ENCODE measurements at regions not wholly inside any gene's neighbourhood (a gene's known extent, or its start where the extent isn't known, plus 50 kb on each side); places are given as distances from the start of the nearest gene placed in this dataset.
"Not testable (repeated sequence)": the region's sequence is repeated elsewhere in the genome, so short reads cannot be mapped to it uniquely, and the experiment has no call there.

GRCh38 chr6:72457738-72458137, 164.1 kb upstream of the KCNQ5 start:
- no peak for DNase-seq

GRCh38 chr6:72458521-72458920, 163.3 kb upstream of the KCNQ5 start:
- no peak for DNase-seq

- no peak for DNase-seq
Observed at GRCh38 chr6:72461144-72461543, 160.7 kb upstream of the KCNQ5 start.

DNA sequence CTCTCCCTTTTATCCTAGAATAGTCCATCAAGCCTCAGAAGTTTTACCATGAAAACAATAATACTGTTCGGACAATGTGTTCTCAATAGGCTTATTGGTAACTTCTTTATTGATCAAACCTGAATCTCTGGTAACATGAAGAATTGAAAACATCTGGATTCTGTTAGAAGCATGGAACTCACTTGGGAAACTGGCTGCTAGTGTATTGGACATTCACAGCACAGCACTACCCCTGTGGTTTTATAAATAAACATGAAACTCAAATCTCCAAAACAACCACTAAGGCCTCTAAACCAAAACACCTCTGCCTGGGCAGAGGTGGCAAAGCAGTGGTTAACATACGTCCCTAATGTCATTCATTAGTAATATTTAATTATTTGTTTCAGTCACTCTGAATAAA, 157.6 kb upstream of the KCNQ5 start:
- DNase-seq, result no peak

DNA sequence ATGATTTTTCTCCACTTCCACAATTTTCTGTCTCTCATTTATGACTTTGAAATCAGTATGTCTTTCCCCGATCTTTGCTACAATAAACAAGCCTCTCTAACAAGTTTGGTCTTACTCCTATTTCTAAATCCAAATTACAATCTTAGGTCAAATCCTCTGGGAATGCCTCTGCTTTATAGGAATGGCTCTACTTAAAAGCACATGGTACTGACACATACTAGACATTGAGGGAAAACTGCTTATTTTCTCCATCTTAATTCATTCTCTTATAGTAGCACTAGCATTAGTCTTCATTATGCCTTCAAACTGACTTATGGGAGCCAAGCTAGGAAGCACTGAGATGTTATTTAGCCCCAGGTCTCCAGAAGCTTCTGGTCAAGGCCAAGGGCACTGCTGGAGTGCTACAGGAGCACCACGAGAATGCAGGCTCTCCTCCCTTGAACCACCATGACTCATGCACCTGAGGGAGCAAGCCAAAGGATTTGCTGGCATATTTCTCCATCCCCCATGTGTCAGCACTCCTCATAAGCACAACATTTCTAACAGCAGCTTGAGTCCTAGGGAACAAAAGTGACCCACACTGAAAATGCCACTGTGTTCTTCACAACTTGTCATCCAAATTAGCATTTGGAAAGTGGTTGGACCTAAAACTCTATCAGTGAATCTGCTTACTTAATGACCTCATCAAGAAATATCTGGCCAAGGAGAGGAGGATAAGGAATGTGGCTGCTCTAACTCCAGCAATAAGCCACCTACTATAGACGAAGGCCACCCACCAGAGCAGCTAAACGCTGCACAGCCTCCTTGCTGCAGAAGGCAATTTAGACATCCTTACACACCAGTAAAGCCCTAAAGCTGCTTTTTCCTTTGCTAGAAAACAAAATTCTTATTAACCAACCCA, 156.8 kb upstream of the KCNQ5 start:
- no peak for DNase-seq

DNA sequence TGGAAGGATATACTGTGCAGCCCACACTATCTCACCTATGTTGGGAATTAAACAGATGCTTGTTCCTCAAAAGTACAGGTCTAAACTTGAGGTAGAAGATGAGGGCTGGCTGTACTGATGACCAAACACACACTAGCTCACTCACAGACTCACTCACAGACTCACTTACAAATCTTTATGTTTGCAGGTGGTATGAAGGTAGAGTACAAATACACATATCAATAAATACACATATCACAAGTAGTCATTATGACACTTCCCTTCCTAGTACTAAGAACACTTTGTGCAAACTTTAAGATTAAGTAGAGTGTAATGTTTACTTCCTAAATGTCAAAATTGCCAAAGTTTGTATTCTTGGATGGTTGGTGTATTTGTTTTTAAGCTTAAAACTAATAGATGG, 155.4 kb upstream of the KCNQ5 start:
- DNase-seq, result no peak

DNA sequence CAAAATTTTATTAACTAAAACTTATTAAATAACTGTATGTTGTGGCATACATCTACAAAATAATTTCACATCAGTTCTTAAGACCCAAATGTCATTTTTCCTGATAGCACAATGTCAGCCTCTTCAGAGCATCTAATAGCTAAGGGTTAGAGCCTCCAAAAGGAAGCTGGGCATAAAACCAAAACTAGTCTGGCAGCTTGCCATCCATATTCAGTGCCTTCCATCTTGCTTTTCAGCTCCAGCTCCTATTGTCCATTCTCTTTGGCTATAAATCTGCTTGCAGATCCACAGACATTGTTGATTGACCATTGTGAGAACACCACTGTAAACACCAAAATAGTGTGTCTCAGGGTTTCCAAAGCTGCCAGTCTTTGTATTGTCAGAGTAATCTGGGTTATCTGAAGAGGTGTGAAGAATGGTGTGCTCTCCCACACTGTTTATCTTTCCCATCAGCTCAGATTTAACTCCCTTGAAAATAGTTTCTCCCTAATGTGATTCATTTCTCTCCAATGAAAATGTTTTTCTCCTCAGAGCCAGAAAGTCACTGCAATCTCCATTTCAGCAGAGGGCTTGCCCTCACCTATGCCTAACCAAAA, 154.8 kb upstream of the KCNQ5 start:
- DNase-seq, result no peak

DNA sequence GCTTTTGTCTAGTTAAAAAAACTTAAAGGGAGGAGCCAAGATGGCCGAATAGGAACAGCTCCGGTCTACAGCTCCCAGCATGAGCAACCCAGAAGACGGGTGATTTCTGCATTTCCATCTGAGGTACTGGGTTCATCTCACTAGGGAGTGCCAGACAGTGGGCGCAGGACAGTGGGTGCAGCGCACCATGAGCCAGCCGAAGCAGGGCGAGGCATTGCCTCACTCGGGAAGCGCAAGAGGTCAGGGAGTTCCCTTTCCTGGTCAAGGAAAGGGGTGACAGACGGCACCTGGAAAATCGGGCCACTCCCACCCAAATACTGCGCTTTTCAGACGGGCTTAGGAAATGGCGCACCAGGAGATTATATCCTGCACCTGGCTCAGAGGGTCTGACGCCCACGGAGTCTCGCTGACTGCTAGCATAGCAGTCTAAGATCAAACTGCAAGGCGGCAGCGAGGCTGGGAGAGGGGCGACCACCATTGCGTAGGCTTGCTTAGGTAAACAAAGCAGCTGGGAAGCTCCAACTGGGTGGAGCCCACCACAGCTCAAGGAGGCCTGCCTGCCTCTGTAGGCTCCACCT, 152.4 kb upstream of the KCNQ5 start:
- DNase-seq, result not testable (repeated sequence)

- no peak for DNase-seq
Observed at GRCh38 chr6:72476051-72476450, 145.8 kb upstream of the KCNQ5 start.

DNA sequence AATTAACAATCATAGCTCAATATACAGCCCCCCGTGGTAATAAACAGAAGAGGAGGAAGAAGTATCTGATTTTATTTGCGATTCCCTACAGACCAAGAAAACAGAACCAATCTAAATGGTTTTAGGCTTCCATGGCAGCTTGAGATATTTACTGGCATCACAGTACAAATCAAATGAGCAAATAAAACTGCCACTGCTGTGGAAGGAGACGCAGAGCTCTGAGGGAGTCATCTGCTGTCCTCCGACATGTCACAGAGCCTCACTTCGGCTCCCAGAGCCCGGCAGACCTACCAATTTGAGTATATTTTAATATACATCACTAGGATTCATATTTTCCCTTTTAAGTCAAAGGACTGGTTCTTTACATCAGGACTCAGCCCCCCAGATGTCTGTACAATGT, 145.2 kb upstream of the KCNQ5 start:
- no peak for DNase-seq

DNA sequence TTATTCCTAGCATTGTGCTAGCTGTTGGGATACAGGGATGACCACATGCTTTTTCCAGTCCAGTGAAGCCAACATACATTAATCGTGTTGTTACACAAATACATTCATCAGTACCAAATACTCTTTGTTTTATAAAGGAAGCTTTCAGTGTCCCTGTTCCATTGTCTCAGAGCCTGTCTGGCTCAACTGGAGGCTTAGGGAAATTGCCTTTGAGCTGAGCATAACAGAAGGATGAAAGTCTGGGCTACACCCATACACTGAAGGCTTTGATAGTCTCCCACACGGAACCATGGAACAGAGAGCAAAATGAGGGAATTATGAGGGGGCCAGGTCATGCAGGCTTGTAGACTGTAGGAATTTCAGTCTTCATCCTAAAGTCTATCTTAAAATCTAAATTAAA, 126.4 kb upstream of the KCNQ5 start:
- no peak for DNase-seq

GRCh38 chr6:72497186-72497585, 124.7 kb upstream of the KCNQ5 start:
- DNase-seq, result no peak

GRCh38 chr6:72500669-72501068, 121.2 kb upstream of the KCNQ5 start:
- DNase-seq, result no peak

DNA sequence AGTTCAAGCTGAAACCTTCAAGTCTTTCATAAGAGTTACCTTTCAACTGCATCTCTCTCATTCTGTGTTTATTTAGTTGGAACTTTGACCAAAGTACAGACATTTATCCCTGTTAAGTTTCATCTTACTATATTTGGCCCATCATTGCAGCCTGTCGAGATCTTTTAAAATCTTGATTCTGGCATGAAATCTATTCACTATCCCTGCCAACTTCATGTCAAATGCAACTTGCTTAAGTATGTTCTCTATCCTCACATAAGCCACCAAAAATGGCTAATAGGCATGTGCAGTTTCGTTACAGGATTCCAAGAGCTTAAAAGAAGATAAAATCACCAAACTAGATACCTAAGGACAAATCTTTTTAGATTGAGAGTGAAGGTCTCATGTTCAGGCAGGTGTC, 117.5 kb upstream of the KCNQ5 start:
- no peak for DNase-seq

GRCh38 chr6:72505446-72505845, 116.4 kb upstream of the KCNQ5 start:
- DNase-seq, result no peak

- DNase-seq, result no peak
Observed at GRCh38 chr6:72519871-72520270, 102.0 kb upstream of the KCNQ5 start.

- DNase-seq, result no peak
Observed at GRCh38 chr6:72521684-72522083, 100.2 kb upstream of the KCNQ5 start.

GRCh38 chr6:72522735-72523141, 99.1 kb upstream of the KCNQ5 start:
- DNase-seq, result peak; percentile 24

GRCh38 chr6:72524011-72524645, 97.7 kb upstream of the KCNQ5 start:
- DNase-seq, result no peak

GRCh38 chr6:72525821-72526510, 95.9 kb upstream of the KCNQ5 start:
- no peak for DNase-seq

GRCh38 chr6:72530152-72530551, 91.7 kb upstream of the KCNQ5 start:
- no peak for DNase-seq

- DNase-seq, result no peak
Observed at GRCh38 chr6:72530750-72531149, 91.1 kb upstream of the KCNQ5 start.

DNA sequence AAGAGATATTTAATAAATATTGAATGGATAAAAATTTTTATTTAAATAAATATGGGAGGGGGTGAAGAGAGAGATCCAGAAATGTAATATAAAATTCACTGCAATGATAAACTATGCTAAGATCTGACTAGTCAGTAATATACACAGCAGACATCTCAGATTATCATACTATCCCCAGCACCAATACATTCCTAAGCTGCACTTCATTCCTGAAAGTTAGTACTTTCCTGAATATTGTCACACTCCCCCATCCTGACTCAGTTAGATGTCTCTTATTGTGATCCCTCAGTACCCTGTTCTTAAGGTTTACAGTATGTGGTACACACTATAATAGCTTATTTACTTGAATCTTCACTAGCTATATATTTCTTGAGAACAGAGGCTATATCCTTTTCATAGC, 88.3 kb upstream of the KCNQ5 start:
- DNase-seq, result no peak

All from activated CD8-positive, alpha-beta memory T cell treated with anti-CD3 and anti-CD28 coated beads, Interleukin-2, amount 50 U/mL, for 4 hours (primary cell).